ENCODE measurements at regions not wholly inside any gene's neighbourhood (a gene's known extent, or its start where the extent isn't known, plus 50 kb on each side); places are given as distances from the start of the nearest gene placed in this dataset.

- intact Hi-C loops (cut with DNase I; ENCODE audit: low total_unique reads), result no loop called here
- Histone ChIP-seq H3K4me3 (no peak overlapping the region), H3K27ac (no peak overlapping the region), H3K36me3 (ENCODE audit: low read depth, missing control alignments) (no peaks in the 10 kb centered on the region), H3K9me3 (no peaks in the 10 kb centered on the region), H3K27me3 (no peaks in the 10 kb centered on the region), H3K4me1 (no peaks in the 10 kb centered on the region)
- 93 to 94% methylated on average over 5 of the region's 5 CpGs for WGBS, 2 donors
- no peak for DNase-seq
- TF ChIP-seq POLR2A (IDR thresholded peaks at IDR 0.05), result no peak
- TF ChIP-seq CTCF (IDR thresholded peaks at IDR 0.05), result no peak
Measured at GRCh38 chr7:41272664-41273063, 430.2 kb downstream of the INHBA start.

DNA sequence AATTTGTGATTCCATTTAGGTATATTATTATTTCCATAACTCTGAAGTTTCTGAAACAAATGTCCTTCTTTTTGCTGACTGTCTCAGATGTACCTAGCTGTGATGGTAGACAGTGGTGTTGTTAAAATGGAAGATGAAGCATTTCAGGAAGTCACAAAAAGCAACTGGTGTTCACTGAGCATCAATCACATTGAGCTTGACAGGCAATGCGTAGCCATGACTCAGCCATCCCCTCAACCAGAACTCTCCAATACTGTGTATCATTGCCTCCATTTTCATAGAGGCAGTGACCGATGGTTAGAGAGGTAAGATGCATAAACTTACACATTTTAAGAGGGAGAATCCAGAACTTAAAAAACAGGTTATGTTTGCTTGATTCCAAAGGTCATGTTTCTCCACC, 434.0 kb downstream of the INHBA start:
- H3K4me1 ChIP-seq, result no peaks in the 10 kb centered on the region

GRCh38 chr7:41261080-41261479, 441.8 kb downstream of the INHBA start:
- H3K27me3 ChIP-seq, result no peaks in the 10 kb centered on the region
- DNase-seq, result no peak
- no peak for TF ChIP-seq CTCF (IDR thresholded peaks at IDR 0.05)
- no peak for TF ChIP-seq POLR2A (IDR thresholded peaks at IDR 0.05)
- 70 to 81% methylated on average over 4 of the region's 4 CpGs for WGBS, 2 donors
- intact Hi-C loops (cut with DNase I; ENCODE audit: low total_unique reads), result no loop called here
- H3K36me3 ChIP-seq (ENCODE audit: low read depth, missing control alignments), result no peaks in the 10 kb centered on the region
- H3K4me3 ChIP-seq, result no peak overlapping the region
- H3K9me3 ChIP-seq, result no peaks in the 10 kb centered on the region
- no peaks in the 10 kb centered on the region for H3K4me1 ChIP-seq
- no peak overlapping the region for H3K27ac ChIP-seq

More for the DNA sequence above, 434.0 kb downstream of the INHBA start:
- no peak overlapping the region for H3K4me3 ChIP-seq
- no peaks in the 10 kb centered on the region for H3K9me3 ChIP-seq
- intact Hi-C loops (cut with DNase I; ENCODE audit: low total_unique reads), result no loop called here
- TF ChIP-seq CTCF (IDR thresholded peaks at IDR 0.05), result no peak
- no peak for TF ChIP-seq POLR2A (IDR thresholded peaks at IDR 0.05)
- no peak for DNase-seq
- no peak overlapping the region for H3K27ac ChIP-seq
- WGBS, 2 donors, result 87 to 97% methylated on average over 2 of the region's 2 CpGs
- no peaks in the 10 kb centered on the region for H3K36me3 ChIP-seq (ENCODE audit: low read depth, missing control alignments)
- no peaks in the 10 kb centered on the region for H3K27me3 ChIP-seq

- no peak for TF ChIP-seq POLR2A (IDR thresholded peaks at IDR 0.05)
- TF ChIP-seq CTCF (IDR thresholded peaks at IDR 0.05), result no peak
- Histone ChIP-seq H3K9me3 (no peaks in the 10 kb centered on the region), H3K27ac (no peak overlapping the region), H3K36me3 (ENCODE audit: low read depth, missing control alignments) (no peaks in the 10 kb centered on the region), H3K27me3 (no peaks in the 10 kb centered on the region), H3K4me1 (no peaks in the 10 kb centered on the region), H3K4me3 (no peak overlapping the region)
- intact Hi-C loops (cut with DNase I; ENCODE audit: low total_unique reads), result no loop called here
- no peak for DNase-seq
- WGBS, 2 donors, result 93 to 97% methylated on average over 4 of the region's 4 CpGs
Measured at GRCh38 chr7:41257660-41258059, 445.2 kb downstream of the INHBA start.

GRCh38 chr7:41256186-41256945, 446.5 kb downstream of the INHBA start:
- no peaks in the 10 kb centered on the region for H3K27me3 ChIP-seq
- H3K36me3 ChIP-seq (ENCODE audit: low read depth, missing control alignments), result no peaks in the 10 kb centered on the region
- H3K4me1 ChIP-seq, result no peaks in the 10 kb centered on the region
- H3K4me3 ChIP-seq, result no peak overlapping the region
- no peak for TF ChIP-seq POLR2A (IDR thresholded peaks at IDR 0.05)
- no peak for TF ChIP-seq CTCF (IDR thresholded peaks at IDR 0.05)
- no peaks in the 10 kb centered on the region for H3K9me3 ChIP-seq
- H3K27ac ChIP-seq, result no peak overlapping the region
- no peak for DNase-seq
- 54 to 59% methylated on average over 5 of the region's 5 CpGs for WGBS, 2 donors
- intact Hi-C loops (cut with DNase I; ENCODE audit: low total_unique reads), result no loop called here
